Ascending aorta (tissue), 2 donors: ENCODE measurements at regions not wholly inside any gene's neighbourhood (a gene's known extent, or its start where the extent isn't known, plus 50 kb on each side); places are given as distances from the start of the nearest gene placed in this dataset.

Source experiments
- DNase-seq, 2 donors: peaks; one replicate each; pipeline ENCODE4 v3.0.0-alpha.2; 2019; ENCODE audit warnings: low spot score in 2 of 2
- H3K27ac ChIP-seq, 2 donors: fragments of 200-600 bp; sonication (generic); one replicate each; pipeline ENCODE4 v1.5.1; 2016 to 2017; ENCODE audit warnings: mild to moderate bottlenecking in 1 of 2
- H3K27me3 ChIP-seq: fragments of 200-600 bp; sonication (generic); one replicate; pipeline ENCODE4 v1.5.1; 2017
- H3K36me3 ChIP-seq, 2 donors: fragments of 200-600 bp; sonication (generic); one replicate each; pipeline ENCODE4 v1.5.1; 2016
- H3K4me1 ChIP-seq, 2 donors: fragments of 200-600 bp; sonication (generic); one replicate each; pipeline ENCODE4 v1.5.1; 2016 to 2017; ENCODE audit warnings: mild to moderate bottlenecking in 1 of 2
- H3K4me3 ChIP-seq, 2 donors: fragments of 200-600 bp; sonication (generic); one replicate each; pipeline ENCODE4 v1.5.1; 2016 to 2017; ENCODE audit warnings: mild to moderate bottlenecking in 1 of 2
- H3K9me3 ChIP-seq, 2 donors: fragments of 200-600 bp; sonication (generic); one replicate each; pipeline ENCODE4 v1.5.1; 2016
- intact Hi-C: fragments of 100-400 bp; cut with DNase I; formaldehyde crosslinking; loops from one replicate; pipeline ENCODE4 v1.15.1; 2023
- TF ChIP-seq, protein P1 (sequence below), 3 experiments: fragments of 200-600 bp in 2 of 3; fragments of 450-650 bp in 1 of 3; sonication (generic) in 2 of 3; IDR thresholded peaks; one replicate each; pipeline ENCODE4 v1.5.1; 2016 to 2019; ENCODE audit warnings: antibody characterized with exemption in 3 of 3, mild to moderate bottlenecking in 1 of 3, moderate library complexity in 1 of 3

DNA sequence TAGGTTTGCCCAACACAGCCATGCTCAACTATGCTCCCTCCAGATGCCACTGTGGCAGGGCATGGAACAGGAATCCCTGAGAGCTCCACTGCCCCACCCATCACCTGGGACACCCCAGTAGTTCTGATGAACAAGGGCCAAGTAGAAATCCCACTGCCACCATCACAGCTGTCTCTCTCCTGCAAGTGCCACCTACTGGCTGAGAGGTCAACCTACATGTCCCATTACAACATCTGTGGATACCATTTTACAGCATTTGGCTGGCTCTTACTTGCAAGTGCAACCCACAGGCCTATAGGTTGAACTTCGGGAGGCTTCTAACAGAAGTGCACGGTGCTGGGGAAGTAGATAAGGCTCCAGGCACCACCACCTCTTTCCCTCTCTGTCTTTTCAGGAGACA is 142.5 kb downstream of the CXXC4 start:
- intact Hi-C loops, result no loop called here
- Histone ChIP-seq H3K27ac (no peak overlapping the region), H3K4me3 (no peak overlapping the region), H3K36me3 (no peaks in the 10 kb centered on the region), H3K4me1 (no peaks in the 10 kb centered on the region), H3K27me3 (no peaks in the 10 kb centered on the region), H3K9me3 (peaks cover 0 to 14% of the 10 kb centered on the region in 2 donors)
- DNase-seq, result no peak
- TF ChIP-seq, protein P1, sequence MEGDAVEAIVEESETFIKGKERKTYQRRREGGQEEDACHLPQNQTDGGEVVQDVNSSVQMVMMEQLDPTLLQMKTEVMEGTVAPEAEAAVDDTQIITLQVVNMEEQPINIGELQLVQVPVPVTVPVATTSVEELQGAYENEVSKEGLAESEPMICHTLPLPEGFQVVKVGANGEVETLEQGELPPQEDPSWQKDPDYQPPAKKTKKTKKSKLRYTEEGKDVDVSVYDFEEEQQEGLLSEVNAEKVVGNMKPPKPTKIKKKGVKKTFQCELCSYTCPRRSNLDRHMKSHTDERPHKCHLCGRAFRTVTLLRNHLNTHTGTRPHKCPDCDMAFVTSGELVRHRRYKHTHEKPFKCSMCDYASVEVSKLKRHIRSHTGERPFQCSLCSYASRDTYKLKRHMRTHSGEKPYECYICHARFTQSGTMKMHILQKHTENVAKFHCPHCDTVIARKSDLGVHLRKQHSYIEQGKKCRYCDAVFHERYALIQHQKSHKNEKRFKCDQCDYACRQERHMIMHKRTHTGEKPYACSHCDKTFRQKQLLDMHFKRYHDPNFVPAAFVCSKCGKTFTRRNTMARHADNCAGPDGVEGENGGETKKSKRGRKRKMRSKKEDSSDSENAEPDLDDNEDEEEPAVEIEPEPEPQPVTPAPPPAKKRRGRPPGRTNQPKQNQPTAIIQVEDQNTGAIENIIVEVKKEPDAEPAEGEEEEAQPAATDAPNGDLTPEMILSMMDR (IDR thresholded peaks at IDR 0.05), result no peak

DNA sequence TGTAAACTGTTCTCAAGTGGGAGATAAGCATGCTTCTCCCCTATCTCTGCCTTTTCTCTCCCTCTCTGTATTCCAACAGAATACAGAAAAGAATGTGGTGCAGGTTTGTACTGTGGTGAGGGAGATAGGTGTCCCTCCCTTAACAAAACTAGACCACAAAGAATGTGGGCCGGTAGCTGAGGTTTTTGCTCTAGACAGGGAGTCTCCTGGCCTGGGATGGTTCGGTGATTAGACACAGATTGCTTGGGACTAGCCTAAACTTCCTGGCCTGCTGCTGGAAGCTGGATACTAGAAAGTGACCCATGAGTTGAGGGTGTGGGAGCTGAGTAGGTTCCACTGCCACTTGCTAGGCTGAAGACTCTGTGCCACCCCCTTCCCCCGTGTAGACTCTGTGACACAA is 143.0 kb downstream of the CXXC4 start:
- no peak overlapping the region for H3K4me3 ChIP-seq
- intact Hi-C loops, result no loop called here
- TF ChIP-seq, protein P1 (IDR thresholded peaks at IDR 0.05), result no peak
- no peaks in the 10 kb centered on the region for H3K36me3 ChIP-seq
- no peak for DNase-seq
- H3K9me3 ChIP-seq, result peaks cover 0 to 14% of the 10 kb centered on the region in 2 donors
- H3K27me3 ChIP-seq, result no peaks in the 10 kb centered on the region
- no peaks in the 10 kb centered on the region for H3K4me1 ChIP-seq
- no peak overlapping the region for H3K27ac ChIP-seq

DNA sequence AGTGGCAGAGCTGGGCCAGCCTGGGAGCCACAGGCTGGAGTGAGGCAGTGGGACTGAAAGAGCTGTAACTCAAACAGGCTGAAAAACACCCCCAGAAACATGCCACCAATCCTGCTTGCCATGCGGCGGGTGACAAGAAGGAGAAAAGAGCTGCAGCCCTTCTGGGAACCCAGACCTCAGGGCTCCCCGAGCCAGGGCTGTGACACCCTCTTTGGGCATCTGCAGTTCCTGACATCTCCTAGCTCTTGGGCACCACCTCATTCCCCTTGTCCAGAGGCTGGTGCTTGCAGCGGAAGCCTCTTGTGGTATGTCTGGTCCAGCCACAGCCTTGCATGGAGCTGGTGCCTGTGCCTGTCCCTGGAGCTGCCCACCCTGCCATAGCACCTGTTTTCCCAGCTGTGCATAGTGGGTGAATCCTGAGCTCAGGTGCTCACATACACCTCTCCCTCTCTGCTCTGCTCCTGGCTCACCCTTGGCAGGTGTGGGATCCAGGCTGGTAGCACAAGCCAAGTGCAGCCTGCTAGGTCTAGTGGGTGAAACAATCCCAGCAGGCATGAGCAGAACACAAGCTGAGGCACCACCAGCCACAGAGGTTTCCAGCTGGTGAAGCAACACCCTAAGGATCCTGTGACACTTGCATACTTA is 149.0 kb downstream of the CXXC4 start:
- no peaks in the 10 kb centered on the region for H3K4me1 ChIP-seq
- intact Hi-C loops, result no loop called here
- no peaks in the 10 kb centered on the region for H3K9me3 ChIP-seq
- no peaks in the 10 kb centered on the region for H3K27me3 ChIP-seq
- DNase-seq, result no peak
- TF ChIP-seq, protein P1 (IDR thresholded peaks at IDR 0.05), result no peak
- H3K4me3 ChIP-seq, result no peak overlapping the region
- H3K36me3 ChIP-seq, result no peaks in the 10 kb centered on the region
- H3K27ac ChIP-seq, result no peak overlapping the region

DNA sequence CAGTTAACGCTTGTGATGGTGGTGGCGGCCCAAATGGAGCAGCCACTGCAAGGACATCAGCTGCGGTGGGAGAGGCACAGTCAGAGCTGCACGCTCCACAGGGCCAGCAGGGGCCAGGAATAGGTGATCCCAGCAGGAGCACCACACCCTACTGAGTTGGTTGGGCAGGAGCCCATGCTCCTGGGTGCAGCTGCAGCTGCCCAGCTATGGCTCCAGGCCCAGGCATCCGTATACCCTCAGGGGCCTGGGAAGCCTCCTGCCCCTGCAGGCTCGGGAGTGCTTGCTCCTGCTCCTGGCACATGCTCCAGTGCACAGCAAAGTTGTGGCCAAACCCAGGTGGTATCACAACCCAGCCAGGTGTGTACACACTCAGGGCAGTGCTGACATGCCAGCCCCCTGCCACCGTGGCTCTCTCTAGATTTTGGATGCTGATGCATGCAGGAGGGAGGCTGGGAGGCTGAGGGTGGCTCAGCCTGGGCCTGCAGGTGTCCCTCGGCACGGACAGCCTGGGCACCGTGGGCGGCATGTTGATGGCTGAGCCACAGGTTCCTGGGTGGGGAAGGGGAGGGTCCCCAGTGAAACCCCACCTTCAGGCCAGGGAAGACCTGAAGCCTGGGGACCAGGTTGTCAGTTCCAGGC is 150.2 kb downstream of the CXXC4 start:
- no peaks in the 10 kb centered on the region for H3K4me1 ChIP-seq
- no peak overlapping the region for H3K4me3 ChIP-seq
- intact Hi-C loops, result no loop called here
- no peaks in the 10 kb centered on the region for H3K9me3 ChIP-seq
- H3K36me3 ChIP-seq, result no peaks in the 10 kb centered on the region
- TF ChIP-seq, protein P1 (IDR thresholded peaks at IDR 0.05), result no peak
- no peaks in the 10 kb centered on the region for H3K27me3 ChIP-seq
- no peak overlapping the region for H3K27ac ChIP-seq
- no peak for DNase-seq

DNA sequence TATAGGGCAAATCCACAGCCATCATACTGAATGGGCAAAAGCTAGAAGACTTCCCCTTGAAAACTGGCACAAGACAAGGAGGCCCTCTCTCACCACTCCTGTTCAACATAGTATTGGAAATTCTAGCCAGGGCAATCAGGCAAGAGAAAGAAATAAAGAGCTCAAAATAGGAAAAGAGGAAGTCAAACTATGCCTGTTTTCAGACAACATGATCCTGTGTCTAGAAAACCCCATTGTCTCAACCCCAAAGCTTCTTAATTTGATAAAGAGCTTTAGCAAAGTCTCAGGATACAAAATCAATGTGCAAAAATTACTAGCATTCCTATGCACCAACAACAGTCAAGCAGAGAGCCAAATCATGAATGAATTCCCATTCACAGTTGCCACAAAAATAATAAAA is 160.3 kb downstream of the CXXC4 start:
- H3K9me3 ChIP-seq, result peaks cover 0 to 8% of the 10 kb centered on the region in 2 donors
- no peak overlapping the region for H3K27ac ChIP-seq
- no peak for DNase-seq
- H3K4me3 ChIP-seq, result no peak overlapping the region
- no peaks in the 10 kb centered on the region for H3K4me1 ChIP-seq
- intact Hi-C loops, result no loop called here
- TF ChIP-seq, protein P1 (IDR thresholded peaks at IDR 0.05), result no peak
- no peaks in the 10 kb centered on the region for H3K27me3 ChIP-seq
- H3K36me3 ChIP-seq, result no peaks in the 10 kb centered on the region
